Breast epithelium (tissue), 3 donors: ENCODE measurements at regions not wholly inside any gene's neighbourhood (a gene's known extent, or its start where the extent isn't known, plus 50 kb on each side); places are given as distances from the start of the nearest gene placed in this dataset.

ENCODE experiments used
- POLR2AphosphoS5 ChIP-seq, 3 donors: sonication (generic); formaldehyde crosslinking; IDR thresholded peaks; one replicate each; pipeline ENCODE4 v1.6.1; 2017; ENCODE audit warnings: antibody characterized with exemption in 3 of 3
- TF ChIP-seq, protein P1 (sequence below), 3 donors: fragments of 450-650 bp; IDR thresholded peaks; one replicate each; pipeline ENCODE4 v1.5.1; 2016 to 2017; ENCODE audit warnings: antibody characterized with exemption in 3 of 3, mild to moderate bottlenecking in 3 of 3, moderate library complexity in 3 of 3

DNA sequence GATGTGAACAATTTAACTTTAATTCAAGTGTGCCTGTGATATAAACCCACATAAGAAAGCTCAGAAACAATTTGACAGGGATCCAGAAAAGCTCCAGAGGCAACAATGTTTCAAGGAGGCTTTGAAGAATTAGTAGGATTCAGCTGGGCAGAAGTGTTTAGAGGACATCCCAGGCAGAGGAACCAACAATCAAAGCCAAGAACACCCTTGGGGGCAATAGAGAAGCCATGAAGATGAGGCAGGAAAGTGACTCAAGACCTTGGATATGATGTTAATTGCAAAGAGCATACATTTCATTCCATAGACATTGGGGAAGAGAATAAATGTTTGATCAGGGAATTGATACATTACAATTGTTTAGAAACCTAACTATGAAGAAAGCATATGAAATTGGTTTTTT is 280.3 kb downstream of the LTN1 start:
- TF ChIP-seq, protein P1, sequence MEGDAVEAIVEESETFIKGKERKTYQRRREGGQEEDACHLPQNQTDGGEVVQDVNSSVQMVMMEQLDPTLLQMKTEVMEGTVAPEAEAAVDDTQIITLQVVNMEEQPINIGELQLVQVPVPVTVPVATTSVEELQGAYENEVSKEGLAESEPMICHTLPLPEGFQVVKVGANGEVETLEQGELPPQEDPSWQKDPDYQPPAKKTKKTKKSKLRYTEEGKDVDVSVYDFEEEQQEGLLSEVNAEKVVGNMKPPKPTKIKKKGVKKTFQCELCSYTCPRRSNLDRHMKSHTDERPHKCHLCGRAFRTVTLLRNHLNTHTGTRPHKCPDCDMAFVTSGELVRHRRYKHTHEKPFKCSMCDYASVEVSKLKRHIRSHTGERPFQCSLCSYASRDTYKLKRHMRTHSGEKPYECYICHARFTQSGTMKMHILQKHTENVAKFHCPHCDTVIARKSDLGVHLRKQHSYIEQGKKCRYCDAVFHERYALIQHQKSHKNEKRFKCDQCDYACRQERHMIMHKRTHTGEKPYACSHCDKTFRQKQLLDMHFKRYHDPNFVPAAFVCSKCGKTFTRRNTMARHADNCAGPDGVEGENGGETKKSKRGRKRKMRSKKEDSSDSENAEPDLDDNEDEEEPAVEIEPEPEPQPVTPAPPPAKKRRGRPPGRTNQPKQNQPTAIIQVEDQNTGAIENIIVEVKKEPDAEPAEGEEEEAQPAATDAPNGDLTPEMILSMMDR (IDR thresholded peaks at IDR 0.05), result no peak
- no peak for TF ChIP-seq POLR2AphosphoS5 (IDR thresholded peaks at IDR 0.05)
